ENCODE measurements at regions not wholly inside any gene's neighbourhood (a gene's known extent, or its start where the extent isn't known, plus 50 kb on each side); places are given as distances from the start of the nearest gene placed in this dataset.

DNA sequence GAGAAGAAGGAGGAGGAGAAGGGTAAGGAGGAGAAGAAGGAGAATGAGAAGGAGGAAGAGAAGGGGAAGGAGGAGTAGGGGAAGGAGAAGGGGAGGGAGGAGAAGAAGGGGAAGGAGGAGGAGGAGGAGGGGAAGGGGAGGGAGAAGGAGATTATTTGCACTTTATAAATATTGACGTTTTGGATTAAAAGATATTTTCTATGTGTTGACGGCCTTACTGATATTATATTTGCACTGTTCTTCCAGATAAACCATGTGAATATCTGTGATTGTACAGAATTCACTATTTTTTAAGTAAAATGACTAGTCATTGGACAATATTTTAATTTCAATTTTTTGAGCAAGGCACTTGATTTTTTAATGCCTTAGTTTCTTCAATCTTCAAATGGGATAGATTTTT lies 310.5 kb upstream of the DNAJC19 start:
- Histone ChIP-seq H3K27me3 (no peaks in the 10 kb centered on the region), H3K27ac (no peak overlapping the region), H3K9me3 (no peaks in the 10 kb centered on the region), H3K4me1 (peaks cover 10% of the 10 kb centered on the region), H3K4me3 (no peak overlapping the region), H3K36me3 (replicated peaks in 1 of 2; ENCODE audit: insufficient read depth in 1 of 2, low read depth in 2 of 2) (no peaks in the 10 kb centered on the region)
- DNase-seq (no peak), ATAC-seq (no peak)
- intact Hi-C loops (cut with DNase I), result no loop called here
- WGBS, 2 donors, result 24 to 35% methylated on average over 2 of the region's 2 CpGs
- TF ChIP-seq, protein P1, sequence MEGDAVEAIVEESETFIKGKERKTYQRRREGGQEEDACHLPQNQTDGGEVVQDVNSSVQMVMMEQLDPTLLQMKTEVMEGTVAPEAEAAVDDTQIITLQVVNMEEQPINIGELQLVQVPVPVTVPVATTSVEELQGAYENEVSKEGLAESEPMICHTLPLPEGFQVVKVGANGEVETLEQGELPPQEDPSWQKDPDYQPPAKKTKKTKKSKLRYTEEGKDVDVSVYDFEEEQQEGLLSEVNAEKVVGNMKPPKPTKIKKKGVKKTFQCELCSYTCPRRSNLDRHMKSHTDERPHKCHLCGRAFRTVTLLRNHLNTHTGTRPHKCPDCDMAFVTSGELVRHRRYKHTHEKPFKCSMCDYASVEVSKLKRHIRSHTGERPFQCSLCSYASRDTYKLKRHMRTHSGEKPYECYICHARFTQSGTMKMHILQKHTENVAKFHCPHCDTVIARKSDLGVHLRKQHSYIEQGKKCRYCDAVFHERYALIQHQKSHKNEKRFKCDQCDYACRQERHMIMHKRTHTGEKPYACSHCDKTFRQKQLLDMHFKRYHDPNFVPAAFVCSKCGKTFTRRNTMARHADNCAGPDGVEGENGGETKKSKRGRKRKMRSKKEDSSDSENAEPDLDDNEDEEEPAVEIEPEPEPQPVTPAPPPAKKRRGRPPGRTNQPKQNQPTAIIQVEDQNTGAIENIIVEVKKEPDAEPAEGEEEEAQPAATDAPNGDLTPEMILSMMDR (IDR thresholded peaks at IDR 0.05), result no peak
- TF ChIP-seq POLR2A (IDR thresholded peaks at IDR 0.05), result no peak

DNA sequence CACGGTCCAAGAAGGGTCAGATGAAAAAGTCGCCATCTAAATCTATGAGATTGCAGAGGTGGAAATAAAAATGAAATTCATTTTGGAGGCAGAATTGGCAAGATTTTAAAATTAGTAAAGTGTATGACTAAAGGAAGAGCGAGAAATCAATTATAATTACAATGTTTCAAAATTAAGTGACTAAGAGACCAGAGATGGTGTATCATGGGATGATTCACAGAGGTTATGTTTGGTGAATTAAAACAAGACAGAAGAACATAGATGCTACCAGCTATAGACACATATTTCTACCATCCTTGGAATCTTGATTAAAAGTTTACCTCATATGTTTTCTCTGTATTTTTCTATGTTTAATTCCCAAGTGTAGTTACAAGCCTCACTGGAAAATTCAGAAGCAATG lies 308.9 kb upstream of the DNAJC19 start:
- Histone ChIP-seq H3K4me3 (no peak overlapping the region), H3K36me3 (replicated peaks in 1 of 2; ENCODE audit: insufficient read depth in 1 of 2, low read depth in 2 of 2) (no peaks in the 10 kb centered on the region), H3K27ac (no peak overlapping the region), H3K4me1 (peaks cover 7% of the 10 kb centered on the region), H3K9me3 (no peaks in the 10 kb centered on the region), H3K27me3 (no peaks in the 10 kb centered on the region)
- DNase-seq (no peak), ATAC-seq (no peak)
- TF ChIP-seq POLR2A (IDR thresholded peaks at IDR 0.05), result no peak
- TF ChIP-seq, protein P1 (IDR thresholded peaks at IDR 0.05), result no peak
- WGBS, 2 donors, result 89 to 98% methylated on average over 3 of the region's 3 CpGs
- intact Hi-C loops (cut with DNase I), result no loop called here

DNA sequence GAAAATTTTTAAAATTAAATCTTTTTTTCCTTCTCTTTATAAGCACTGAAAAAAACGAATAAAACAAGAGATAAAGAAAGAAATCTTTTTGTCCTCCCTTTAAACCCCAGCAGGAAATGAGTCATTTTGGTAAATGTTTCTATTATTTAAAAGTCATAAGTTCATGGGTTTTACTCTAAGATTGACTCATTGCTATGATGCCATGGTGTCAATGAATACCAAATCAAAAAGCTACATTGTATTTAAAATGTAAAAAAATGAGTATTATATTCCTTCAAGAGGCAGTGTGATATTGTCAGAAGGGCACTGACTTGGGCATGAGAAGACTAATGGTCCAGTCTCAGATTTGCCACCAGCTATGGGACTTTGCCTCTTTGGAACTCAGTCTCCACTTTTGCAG lies 303.4 kb upstream of the DNAJC19 start:
- ATAC-seq (no peak), DNase-seq (no peak)
- no peaks in the 10 kb centered on the region for H3K27me3 ChIP-seq
- intact Hi-C loops (cut with DNase I), result no loop called here
- H3K4me1 ChIP-seq, result no peaks in the 10 kb centered on the region
- TF ChIP-seq POLR2A (IDR thresholded peaks at IDR 0.05), result no peak
- TF ChIP-seq, protein P1 (IDR thresholded peaks at IDR 0.05), result no peak
- 21 to 23% methylated on average over 1 of the region's 1 CpG for WGBS, 2 donors
- H3K4me3 ChIP-seq, result no peak overlapping the region
- H3K9me3 ChIP-seq, result no peaks in the 10 kb centered on the region
- H3K27ac ChIP-seq, result no peak overlapping the region
- H3K36me3 ChIP-seq (replicated peaks in 1 of 2; ENCODE audit: insufficient read depth in 1 of 2, low read depth in 2 of 2), result no peaks in the 10 kb centered on the region

DNA sequence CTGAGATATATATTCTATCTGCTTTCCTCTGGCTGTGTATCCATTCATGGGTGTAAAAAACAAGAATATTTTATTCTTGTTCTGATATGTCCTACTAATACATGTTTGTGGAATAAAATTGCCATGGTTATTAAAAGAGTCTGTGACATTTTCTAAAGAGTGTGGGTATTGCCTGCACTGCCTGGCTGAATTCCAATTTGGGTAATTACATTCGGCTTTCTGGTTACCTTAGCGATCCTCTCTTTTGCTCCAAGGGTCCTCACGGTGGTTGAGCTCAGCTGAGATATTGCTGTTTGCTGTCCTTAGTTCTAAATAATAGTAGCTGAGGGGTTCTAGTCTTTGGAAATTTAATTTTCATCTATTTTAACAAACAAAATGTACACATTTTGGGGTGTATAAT lies 301.4 kb upstream of the DNAJC19 start:
- no peaks in the 10 kb centered on the region for H3K27me3 ChIP-seq
- no peak for DNase-seq
- no peaks in the 10 kb centered on the region for H3K4me1 ChIP-seq
- 67 to 69% methylated on average over 3 of the region's 3 CpGs for WGBS, 2 donors
- H3K36me3 ChIP-seq (replicated peaks in 1 of 2; ENCODE audit: insufficient read depth in 1 of 2, low read depth in 2 of 2), result no peaks in the 10 kb centered on the region
- H3K4me3 ChIP-seq, result no peak overlapping the region
- no peak overlapping the region for H3K27ac ChIP-seq
- TF ChIP-seq POLR2A (IDR thresholded peaks at IDR 0.05), result no peak
- TF ChIP-seq, protein P1 (IDR thresholded peaks at IDR 0.05), result no peak
- H3K9me3 ChIP-seq, result no peaks in the 10 kb centered on the region
- intact Hi-C loops (cut with DNase I), result no loop called here
- ATAC-seq, result no peak

DNA sequence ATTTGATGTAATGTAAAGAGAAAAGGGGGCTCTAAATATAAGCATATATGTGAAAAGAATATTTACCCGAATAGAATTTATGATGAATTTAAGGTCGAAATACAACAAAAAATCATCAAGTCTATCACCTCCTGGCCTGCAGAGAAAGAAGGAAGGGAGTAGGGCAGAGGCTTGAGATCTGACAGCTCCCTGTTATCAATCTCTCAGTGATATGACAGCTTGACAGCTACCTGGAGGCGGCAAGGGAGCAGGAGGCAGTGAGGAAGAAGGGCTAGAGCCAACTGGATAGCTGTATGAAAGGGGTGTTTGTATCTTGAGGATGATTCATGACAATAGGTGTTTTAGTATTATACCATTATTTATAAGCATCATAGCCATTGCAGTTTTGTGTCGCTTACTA lies 299.8 kb upstream of the DNAJC19 start:
- DNase-seq (no peak), ATAC-seq (no peak)
- H3K27me3 ChIP-seq, result no peaks in the 10 kb centered on the region
- no peaks in the 10 kb centered on the region for H3K36me3 ChIP-seq (replicated peaks in 1 of 2; ENCODE audit: insufficient read depth in 1 of 2, low read depth in 2 of 2)
- H3K4me3 ChIP-seq, result no peak overlapping the region
- TF ChIP-seq, protein P1 (IDR thresholded peaks at IDR 0.05), result no peak
- TF ChIP-seq POLR2A (IDR thresholded peaks at IDR 0.05), result no peak
- no peaks in the 10 kb centered on the region for H3K9me3 ChIP-seq
- H3K4me1 ChIP-seq, result no peaks in the 10 kb centered on the region
- H3K27ac ChIP-seq, result no peak overlapping the region
- intact Hi-C loops (cut with DNase I), result no loop called here
- WGBS, 2 donors, result 78 to 79% methylated on average over 4 of the region's 4 CpGs

Data from body of pancreas (tissue), 4 donors.